ENCODE measurements at regions not wholly inside any gene's neighbourhood (a gene's known extent, or its start where the extent isn't known, plus 50 kb on each side); places are given as distances from the start of the nearest gene placed in this dataset.

GRCh38 chr12:88371416-88372183 lies 208.7 kb downstream of the KITLG start:
- H3K27me3 ChIP-seq (ENCODE audit: control insufficient read depth, insufficient read depth, low read length): no peaks in the 10 kb centered on the region
- TF ChIP-seq, protein P1, sequence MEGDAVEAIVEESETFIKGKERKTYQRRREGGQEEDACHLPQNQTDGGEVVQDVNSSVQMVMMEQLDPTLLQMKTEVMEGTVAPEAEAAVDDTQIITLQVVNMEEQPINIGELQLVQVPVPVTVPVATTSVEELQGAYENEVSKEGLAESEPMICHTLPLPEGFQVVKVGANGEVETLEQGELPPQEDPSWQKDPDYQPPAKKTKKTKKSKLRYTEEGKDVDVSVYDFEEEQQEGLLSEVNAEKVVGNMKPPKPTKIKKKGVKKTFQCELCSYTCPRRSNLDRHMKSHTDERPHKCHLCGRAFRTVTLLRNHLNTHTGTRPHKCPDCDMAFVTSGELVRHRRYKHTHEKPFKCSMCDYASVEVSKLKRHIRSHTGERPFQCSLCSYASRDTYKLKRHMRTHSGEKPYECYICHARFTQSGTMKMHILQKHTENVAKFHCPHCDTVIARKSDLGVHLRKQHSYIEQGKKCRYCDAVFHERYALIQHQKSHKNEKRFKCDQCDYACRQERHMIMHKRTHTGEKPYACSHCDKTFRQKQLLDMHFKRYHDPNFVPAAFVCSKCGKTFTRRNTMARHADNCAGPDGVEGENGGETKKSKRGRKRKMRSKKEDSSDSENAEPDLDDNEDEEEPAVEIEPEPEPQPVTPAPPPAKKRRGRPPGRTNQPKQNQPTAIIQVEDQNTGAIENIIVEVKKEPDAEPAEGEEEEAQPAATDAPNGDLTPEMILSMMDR (IDR thresholded peaks at IDR 0.05; ENCODE audit: insufficient read depth, low read length, severe bottlenecking): no peak
- DNase-seq (ENCODE audit: low read depth) (peak; percentile 53), FAIRE-seq (no peak)
- H3K36me3 ChIP-seq (ENCODE audit: control insufficient read depth, insufficient read depth, low read length): no peaks in the 10 kb centered on the region
- H3K4me3 ChIP-seq (ENCODE audit: low read depth, low read length): no peak overlapping the region

GRCh38 chr12:88375306-88376305 lies 204.7 kb downstream of the KITLG start:
- FAIRE-seq (peak; percentile 18), DNase-seq (ENCODE audit: low read depth) (peak; percentile 67)
- Histone ChIP-seq H3K4me3 (ENCODE audit: low read depth, low read length) (no peak overlapping the region), H3K36me3 (ENCODE audit: control insufficient read depth, insufficient read depth, low read length) (no peaks in the 10 kb centered on the region), H3K27me3 (ENCODE audit: control insufficient read depth, insufficient read depth, low read length) (no peaks in the 10 kb centered on the region)
- TF ChIP-seq, protein P1 (IDR thresholded peaks at IDR 0.05; ENCODE audit: insufficient read depth, low read length, severe bottlenecking): no peak

DNA sequence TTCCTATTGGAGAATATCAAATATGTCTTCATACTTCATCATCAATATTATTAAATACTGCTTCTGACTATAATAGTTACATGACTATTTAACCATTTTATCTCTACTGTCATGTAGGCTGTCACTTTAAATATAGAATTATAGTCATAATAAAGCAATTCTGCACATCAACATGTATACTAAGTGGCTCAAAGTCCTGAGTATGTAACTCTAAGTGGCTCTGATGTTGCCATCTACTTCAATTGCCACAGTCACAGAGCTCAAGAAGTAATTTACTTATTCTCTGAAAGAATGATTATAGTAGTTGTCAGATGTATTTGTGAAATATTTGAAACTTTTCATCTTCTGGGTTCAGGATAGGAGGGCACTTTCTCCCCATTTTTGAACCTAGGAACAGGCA lies 202.3 kb downstream of the KITLG start:
- FAIRE-seq (no peak), DNase-seq (ENCODE audit: low read depth) (no peak)
- no peaks in the 10 kb centered on the region for H3K36me3 ChIP-seq (ENCODE audit: control insufficient read depth, insufficient read depth, low read length)
- H3K4me3 ChIP-seq (ENCODE audit: low read depth, low read length): no peak overlapping the region
- TF ChIP-seq, protein P1 (IDR thresholded peaks at IDR 0.05; ENCODE audit: insufficient read depth, low read length, severe bottlenecking): no peak
- no peaks in the 10 kb centered on the region for H3K27me3 ChIP-seq (ENCODE audit: control insufficient read depth, insufficient read depth, low read length)

DNA sequence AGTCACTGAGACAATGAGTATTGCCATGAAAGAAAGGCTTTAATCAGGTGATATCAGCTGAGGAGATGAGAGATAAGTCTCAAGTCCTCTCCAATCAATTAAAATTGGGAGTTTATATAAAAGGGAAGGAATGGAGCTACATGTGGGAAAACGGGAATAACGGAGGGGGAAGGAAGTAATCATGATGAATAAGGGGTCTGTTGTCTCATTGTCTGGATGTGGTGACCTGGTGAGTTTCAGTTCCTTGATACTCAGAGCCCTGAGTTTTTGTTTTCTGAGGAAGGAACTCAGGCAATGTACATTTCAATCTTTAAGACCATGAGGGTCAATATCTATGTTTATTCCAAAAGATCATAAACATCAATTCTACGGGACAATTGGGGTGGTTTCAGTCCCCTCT lies 198.8 kb downstream of the KITLG start:
- H3K4me3 ChIP-seq (ENCODE audit: low read depth, low read length): no peak overlapping the region
- no peaks in the 10 kb centered on the region for H3K27me3 ChIP-seq (ENCODE audit: control insufficient read depth, insufficient read depth, low read length)
- no peaks in the 10 kb centered on the region for H3K36me3 ChIP-seq (ENCODE audit: control insufficient read depth, insufficient read depth, low read length)
- no peak for DNase-seq (ENCODE audit: low read depth)
- FAIRE-seq: no peak
- TF ChIP-seq, protein P1 (IDR thresholded peaks at IDR 0.05; ENCODE audit: insufficient read depth, low read length, severe bottlenecking): no peak

DNA sequence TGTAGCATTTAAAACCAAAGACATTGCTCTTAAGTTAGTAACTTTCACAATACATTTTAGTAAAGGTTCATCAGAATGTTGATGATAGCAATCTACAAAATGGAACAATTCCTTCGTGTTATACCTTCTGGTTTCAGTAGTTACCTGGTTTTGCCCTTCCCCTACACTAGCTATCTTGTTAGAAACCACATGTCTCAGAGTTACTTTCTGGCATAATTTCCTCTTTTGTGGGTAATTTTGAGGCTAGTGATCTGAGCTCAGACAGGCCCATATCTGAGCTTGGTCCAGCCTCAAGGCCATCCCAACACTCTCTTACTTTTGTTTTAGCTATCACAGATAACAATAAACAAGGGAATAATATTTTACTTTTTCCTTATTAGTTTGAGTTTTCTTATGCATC lies 196.9 kb downstream of the KITLG start:
- TF ChIP-seq, protein P1 (IDR thresholded peaks at IDR 0.05; ENCODE audit: insufficient read depth, low read length, severe bottlenecking): no peak
- Histone ChIP-seq H3K4me3 (ENCODE audit: low read depth, low read length) (no peak overlapping the region), H3K36me3 (ENCODE audit: control insufficient read depth, insufficient read depth, low read length) (no peaks in the 10 kb centered on the region), H3K27me3 (ENCODE audit: control insufficient read depth, insufficient read depth, low read length) (no peaks in the 10 kb centered on the region)
- FAIRE-seq: no peak
- DNase-seq (ENCODE audit: low read depth): no peak

All from bronchial epithelial cell (primary cell).